Gastroesophageal sphincter (tissue), 3 donors: ENCODE measurements at regions not wholly inside any gene's neighbourhood (a gene's known extent, or its start where the extent isn't known, plus 50 kb on each side); places are given as distances from the start of the nearest gene placed in this dataset.

ENCODE experiments used
- CTCF ChIP-seq, 4 experiments: fragments of 200-600 bp in 2 of 4; fragments of 450-650 bp in 2 of 4; sonication (generic) in 1 of 4; IDR thresholded peaks; one replicate each; pipeline ENCODE4 v1.5.1; 2017 to 2019; ENCODE audit warnings: antibody characterized with exemption in 4 of 4, mild to moderate bottlenecking in 2 of 4, moderate library complexity in 2 of 4
- POLR2A ChIP-seq, 2 donors: fragments of 450-650 bp; IDR thresholded peaks; one replicate each; pipeline ENCODE4 v1.6.1; 2017; ENCODE audit warnings: antibody characterized with exemption in 2 of 2, mild to moderate bottlenecking in 2 of 2, moderate library complexity in 1 of 2
- POLR2AphosphoS5 ChIP-seq: sonication (generic); formaldehyde crosslinking; IDR thresholded peaks from one replicate; pipeline ENCODE4 v1.6.1; 2017; ENCODE audit warnings: antibody characterized with exemption

DNA sequence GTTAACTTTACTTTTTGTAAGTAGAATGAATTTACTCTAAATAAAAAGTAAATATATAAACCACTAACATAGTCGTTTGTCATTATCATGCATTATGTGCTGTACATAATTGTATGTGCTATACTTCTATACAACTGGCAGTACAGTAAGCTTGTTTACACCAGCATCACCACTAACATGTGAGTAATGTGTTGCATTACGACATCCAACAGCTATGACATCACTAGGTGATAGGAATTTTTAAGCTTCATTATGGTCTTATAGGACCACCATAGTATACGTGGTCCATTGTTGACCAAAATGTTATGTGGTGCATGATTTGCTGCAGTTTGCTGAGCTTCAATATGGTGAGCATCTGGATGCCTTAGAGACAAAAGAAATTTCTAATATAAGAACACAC is 819.1 kb upstream of the GRAMD2B start:
- TF ChIP-seq CTCF (IDR thresholded peaks at IDR 0.05) (no peak), POLR2AphosphoS5 (no peak), POLR2A (IDR thresholded peaks at IDR 0.05) (no peak)
